Activated naive CD4-positive, alpha-beta T cell treated with anti-CD3 and anti-CD28 coated beads for 36 hours (primary cell): ENCODE measurements at regions not wholly inside any gene's neighbourhood (a gene's known extent, or its start where the extent isn't known, plus 50 kb on each side); places are given as distances from the start of the nearest gene placed in this dataset.
"Not testable (repeated sequence)": the region's sequence is repeated elsewhere in the genome, so short reads cannot be mapped to it uniquely, and the experiment has no call there.

Experiments
- CTCF ChIA-PET: fragments of 350-600 bp; sonication (Branson Sonifier 250); formaldehyde crosslinking; loops from one replicate; lab custom pipeline; 2021; ENCODE audit warnings: antibody characterized with exemption; lab: Charles Lee
- DNase-seq: peaks from one replicate; pipeline ENCODE4 v3.0.0-alpha.2; 2020
- H3K27ac Mint-ChIP-seq: one replicate; pipeline ENCODE4 v1.8.0; 2021; ENCODE audit warnings: mild to moderate bottlenecking, mixed read lengths
- H3K27me3 Mint-ChIP-seq: one replicate; pipeline ENCODE4 v1.8.0; 2021; ENCODE audit warnings: low read depth, mixed read lengths
- H3K36me3 Mint-ChIP-seq: one replicate; pipeline ENCODE4 v1.8.0; 2021; ENCODE audit warnings: low read depth, mixed read lengths
- H3K4me1 Mint-ChIP-seq: one replicate; pipeline ENCODE4 v1.8.0; 2021; ENCODE audit warnings: low read depth, mixed read lengths
- H3K4me3 Mint-ChIP-seq: one replicate; pipeline ENCODE4 v1.8.0; 2021; ENCODE audit warnings: mild to moderate bottlenecking, moderate library complexity, mixed read lengths
- H3K9me3 Mint-ChIP-seq: one replicate; pipeline ENCODE4 v1.8.0; 2021; ENCODE audit warnings: mixed read lengths
- intact Hi-C: fragments of 100-400 bp; cut with micrococcal nuclease; formaldehyde crosslinking; loops from one replicate; pipeline ENCODE4 v1.15.1; 2023

- Mint-ChIP-seq H3K4me3 (no peak overlapping the region), H3K4me1 (no peaks in the 10 kb centered on the region), H3K27ac (no peak overlapping the region), H3K27me3 (no peaks in the 10 kb centered on the region), H3K9me3 (no peaks in the 10 kb centered on the region), H3K36me3 (no peaks in the 10 kb centered on the region)
- intact Hi-C loops = no loop called here
- DNase-seq = no peak
- CTCF ChIA-PET = no interaction called here
Measured at GRCh38 chr9:73264631-73265030, 113.0 kb downstream of the ANXA1 start.

- DNase-seq = no peak
- Mint-ChIP-seq H3K9me3 (no peaks in the 10 kb centered on the region), H3K4me1 (no peaks in the 10 kb centered on the region), H3K27me3 (no peaks in the 10 kb centered on the region), H3K27ac (no peak overlapping the region), H3K36me3 (no peaks in the 10 kb centered on the region), H3K4me3 (no peak overlapping the region)
- CTCF ChIA-PET = no interaction called here
- intact Hi-C loops = no loop called here
Measured at GRCh38 chr9:73265876-73266275, 114.2 kb downstream of the ANXA1 start.

- Mint-ChIP-seq H3K27me3 (no peaks in the 10 kb centered on the region), H3K9me3 (no peaks in the 10 kb centered on the region), H3K4me1 (no peaks in the 10 kb centered on the region), H3K4me3 (no peak overlapping the region), H3K27ac (no peak overlapping the region), H3K36me3 (no peaks in the 10 kb centered on the region)
- intact Hi-C loops = loop anchor here (5.0 kb wide), 1 partner anchor 67 kb away; no protein-coding TSS in a partner anchor
- CTCF ChIA-PET = interaction anchor here (1.0 to 1.2 kb wide), 2 partner anchors 30 to 70 kb away, joined by 3 read pairs; no protein-coding TSS in a partner anchor
- no peak for DNase-seq
Measured at GRCh38 chr9:73269430-73270101, 117.9 kb downstream of the ANXA1 start.

- Mint-ChIP-seq H3K4me1 (no peaks in the 10 kb centered on the region), H3K27me3 (peaks cover 2% of the 10 kb centered on the region), H3K27ac (no peak overlapping the region), H3K36me3 (no peaks in the 10 kb centered on the region), H3K4me3 (no peak overlapping the region), H3K9me3 (no peaks in the 10 kb centered on the region)
- intact Hi-C loops = loop anchor here (5.0 kb wide), 1 partner anchor 69 kb away; no protein-coding TSS in a partner anchor
- CTCF ChIA-PET = interaction anchor here (0.6 to 1.2 kb wide), 2 partner anchors 71 to 1651 kb away, joined by 3 read pairs; no protein-coding TSS in a partner anchor
- DNase-seq = no peak
Measured at GRCh38 chr9:73270967-73271721, 119.5 kb downstream of the ANXA1 start.

GRCh38 chr9:73280113-73280512 is 128.4 kb downstream of the ANXA1 start:
- Mint-ChIP-seq H3K9me3 (no peaks in the 10 kb centered on the region), H3K36me3 (no peaks in the 10 kb centered on the region), H3K4me1 (no peaks in the 10 kb centered on the region), H3K4me3 (no peak overlapping the region), H3K27ac (no peak overlapping the region), H3K27me3 (peaks cover 9% of the 10 kb centered on the region)
- intact Hi-C loops = no loop called here
- CTCF ChIA-PET = no interaction called here
- DNase-seq = no peak

- Mint-ChIP-seq H3K27me3 (peaks cover 9% of the 10 kb centered on the region), H3K36me3 (no peaks in the 10 kb centered on the region)
Measured at GRCh38 chr9:73284377-73284776, 132.7 kb downstream of the ANXA1 start.

GRCh38 chr9:73294336-73294735 is 142.7 kb downstream of the ANXA1 start:
- H3K27ac Mint-ChIP-seq = no peak overlapping the region
- DNase-seq = no peak
- no peak overlapping the region for H3K4me3 Mint-ChIP-seq
- H3K4me1 Mint-ChIP-seq = no peaks in the 10 kb centered on the region
- peaks cover 6% of the 10 kb centered on the region for H3K9me3 Mint-ChIP-seq
- CTCF ChIA-PET = no interaction called here
- H3K36me3 Mint-ChIP-seq = no peaks in the 10 kb centered on the region
- intact Hi-C loops = no loop called here
- H3K27me3 Mint-ChIP-seq = peaks cover under 1% of the 10 kb centered on the region

More at GRCh38 chr9:73284377-73284776, 132.7 kb downstream of the ANXA1 start:
- intact Hi-C loops = no loop called here
- no peaks in the 10 kb centered on the region for H3K9me3 Mint-ChIP-seq
- DNase-seq = no peak
- H3K4me1 Mint-ChIP-seq = no peaks in the 10 kb centered on the region
- CTCF ChIA-PET = no interaction called here
- no peak overlapping the region for H3K27ac Mint-ChIP-seq
- H3K4me3 Mint-ChIP-seq = no peak overlapping the region

- DNase-seq = no peak
- no peaks in the 10 kb centered on the region for H3K9me3 Mint-ChIP-seq
- intact Hi-C loops = no loop called here
- H3K27me3 Mint-ChIP-seq = no peaks in the 10 kb centered on the region
- CTCF ChIA-PET = no interaction called here
- H3K4me1 Mint-ChIP-seq = no peaks in the 10 kb centered on the region
- no peak overlapping the region for H3K4me3 Mint-ChIP-seq
- no peaks in the 10 kb centered on the region for H3K36me3 Mint-ChIP-seq
- H3K27ac Mint-ChIP-seq = no peak overlapping the region
Measured at GRCh38 chr9:73325983-73326382, 174.3 kb downstream of the ANXA1 start.

- H3K9me3 Mint-ChIP-seq = no peaks in the 10 kb centered on the region
- H3K36me3 Mint-ChIP-seq = no peaks in the 10 kb centered on the region
- DNase-seq = no peak
- H3K27ac Mint-ChIP-seq = no peak overlapping the region
- no peaks in the 10 kb centered on the region for H3K4me1 Mint-ChIP-seq
- no peak overlapping the region for H3K4me3 Mint-ChIP-seq
- intact Hi-C loops = no loop called here
- CTCF ChIA-PET = no interaction called here
- no peaks in the 10 kb centered on the region for H3K27me3 Mint-ChIP-seq
Measured at GRCh38 chr9:73327149-73327548, 175.5 kb downstream of the ANXA1 start.

GRCh38 chr9:73337182-73337581 is 185.5 kb downstream of the ANXA1 start:
- H3K36me3 Mint-ChIP-seq, DNase-seq, H3K4me3 Mint-ChIP-seq, H3K4me1 Mint-ChIP-seq, H3K27ac Mint-ChIP-seq, intact Hi-C loops, H3K9me3 Mint-ChIP-seq, CTCF ChIA-PET, H3K27me3 Mint-ChIP-seq: not testable (repeated sequence)

- intact Hi-C loops = no loop called here
- H3K4me1 Mint-ChIP-seq = no peaks in the 10 kb centered on the region
- H3K36me3 Mint-ChIP-seq = no peaks in the 10 kb centered on the region
- no peak for DNase-seq
- no peaks in the 10 kb centered on the region for H3K27me3 Mint-ChIP-seq
- H3K9me3 Mint-ChIP-seq = no peaks in the 10 kb centered on the region
- no peak overlapping the region for H3K27ac Mint-ChIP-seq
- CTCF ChIA-PET = interaction anchor here (0.6 kb wide), 1 partner anchor 41 kb away, joined by 3 read pairs; no protein-coding TSS in a partner anchor
- no peak overlapping the region for H3K4me3 Mint-ChIP-seq
Measured at GRCh38 chr9:73344060-73344459, 192.4 kb downstream of the ANXA1 start.

- Mint-ChIP-seq H3K27ac (no peak overlapping the region), H3K4me3 (no peak overlapping the region), H3K27me3 (no peaks in the 10 kb centered on the region), H3K9me3 (no peaks in the 10 kb centered on the region), H3K4me1 (no peaks in the 10 kb centered on the region), H3K36me3 (no peaks in the 10 kb centered on the region)
- CTCF ChIA-PET = interaction anchor here (0.6 to 0.7 kb wide), 2 partner anchors 8 to 1113 kb away, joined by 3 to 4 read pairs; no protein-coding TSS in a partner anchor
- intact Hi-C loops = no loop called here
- no peak for DNase-seq
Measured at GRCh38 chr9:73347123-73347522, 195.5 kb downstream of the ANXA1 start.

GRCh38 chr9:73347720-73348119 is 196.1 kb downstream of the ANXA1 start:
- H3K9me3 Mint-ChIP-seq = no peaks in the 10 kb centered on the region
- no peak for DNase-seq
- no peak overlapping the region for H3K27ac Mint-ChIP-seq
- no peak overlapping the region for H3K4me3 Mint-ChIP-seq
- no peaks in the 10 kb centered on the region for H3K4me1 Mint-ChIP-seq
- no peaks in the 10 kb centered on the region for H3K27me3 Mint-ChIP-seq
- intact Hi-C loops = no loop called here
- no peaks in the 10 kb centered on the region for H3K36me3 Mint-ChIP-seq
- CTCF ChIA-PET = no interaction called here
